ENCODE measurements at regions not wholly inside any gene's neighbourhood (a gene's known extent, or its start where the extent isn't known, plus 50 kb on each side); places are given as distances from the start of the nearest gene placed in this dataset.

- DNase-seq, result no peak
Observed at GRCh38 chr5:2525351-2525750, 226.1 kb downstream of the IRX2 start.

GRCh38 chr5:2524620-2525019 lies 226.9 kb downstream of the IRX2 start:
- DNase-seq, result no peak

- no peak for DNase-seq
Observed at GRCh38 chr5:2523180-2523579, 228.3 kb downstream of the IRX2 start.

GRCh38 chr5:2522372-2522771 lies 229.1 kb downstream of the IRX2 start:
- DNase-seq, result no peak

DNA sequence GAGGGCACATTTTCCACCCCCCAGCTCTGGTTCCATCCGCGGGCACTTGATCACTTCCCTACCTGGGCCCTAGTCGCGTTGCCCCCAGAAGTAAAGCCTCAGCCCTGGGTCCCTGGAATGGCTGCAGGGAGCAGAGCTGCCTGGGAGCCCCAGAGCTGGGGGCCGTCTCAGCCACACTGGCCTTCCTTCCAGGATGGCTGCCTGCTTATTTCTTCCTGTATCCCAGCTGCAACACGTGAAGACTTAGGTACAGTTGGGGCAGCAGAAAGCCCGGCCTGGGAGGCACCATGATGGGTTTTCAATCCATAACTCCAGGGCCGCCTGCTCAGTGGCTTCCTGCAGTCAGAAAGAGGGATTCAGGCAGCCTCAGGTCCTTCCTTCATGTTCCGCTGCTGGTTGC lies 232.3 kb downstream of the IRX2 start:
- DNase-seq, result no peak

- DNase-seq, result no peak
Observed at GRCh38 chr5:2517451-2517850, 234.0 kb downstream of the IRX2 start.

GRCh38 chr5:2515180-2515764 lies 236.2 kb downstream of the IRX2 start:
- no peak for DNase-seq

DNA sequence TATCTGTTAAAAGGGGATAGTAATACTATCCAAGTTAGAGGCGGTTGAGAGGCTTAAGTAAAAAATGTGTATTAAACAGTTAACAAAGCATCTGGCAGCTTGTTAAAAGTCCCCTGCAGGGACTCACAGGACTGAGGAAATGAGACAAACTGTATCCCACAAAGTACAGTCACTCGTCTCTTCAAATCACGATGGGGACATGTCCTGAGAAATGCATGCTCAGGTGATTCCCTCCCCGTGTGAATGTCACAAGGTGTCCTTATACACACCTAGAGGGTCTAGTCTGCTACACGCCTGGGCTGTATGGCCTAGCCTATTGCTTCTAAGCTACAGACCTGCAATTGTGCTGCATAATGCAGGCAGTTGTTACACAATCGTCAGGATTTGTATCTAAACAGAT lies 237.0 kb downstream of the IRX2 start:
- DNase-seq, result no peak

DNA sequence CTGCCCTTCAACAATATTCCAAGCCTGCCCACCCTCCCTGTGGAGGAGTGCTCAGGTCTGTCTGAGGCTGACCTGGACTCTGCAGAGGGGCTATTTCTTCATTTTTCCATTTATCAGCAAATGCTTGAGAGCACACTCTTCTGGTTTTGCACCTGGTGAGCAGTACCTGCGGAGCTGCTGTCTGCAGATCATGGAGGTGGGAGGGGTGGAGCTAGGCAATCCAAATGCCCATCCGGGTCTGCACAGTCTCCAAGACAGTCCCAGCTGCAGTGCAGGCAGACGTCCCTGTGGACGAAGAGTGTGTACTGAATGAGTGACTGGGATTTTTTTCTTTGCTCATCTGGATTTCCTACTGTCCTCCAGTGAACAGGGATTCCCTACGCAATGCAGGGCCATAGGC lies 239.8 kb downstream of the IRX2 start:
- DNase-seq, result no peak

DNA sequence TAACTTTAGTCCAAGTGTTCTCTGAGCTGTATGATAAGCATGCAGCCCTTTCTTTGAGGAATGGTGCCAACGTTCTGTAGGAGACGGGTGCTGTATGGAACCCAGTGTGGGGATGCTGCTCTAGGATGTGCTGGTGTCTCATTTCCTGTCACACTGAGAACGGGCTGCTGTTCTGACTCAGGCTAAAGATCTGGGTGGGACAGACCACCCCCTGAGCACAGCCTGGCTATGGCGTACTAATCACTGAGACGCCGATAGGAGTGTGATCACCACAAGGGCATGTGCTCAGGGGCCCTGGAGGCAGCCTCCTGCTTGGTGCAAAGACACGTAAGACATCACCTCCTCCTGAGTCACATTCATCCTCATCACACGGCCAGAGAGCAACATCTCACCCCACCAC lies 240.4 kb downstream of the IRX2 start:
- no peak for DNase-seq

DNA sequence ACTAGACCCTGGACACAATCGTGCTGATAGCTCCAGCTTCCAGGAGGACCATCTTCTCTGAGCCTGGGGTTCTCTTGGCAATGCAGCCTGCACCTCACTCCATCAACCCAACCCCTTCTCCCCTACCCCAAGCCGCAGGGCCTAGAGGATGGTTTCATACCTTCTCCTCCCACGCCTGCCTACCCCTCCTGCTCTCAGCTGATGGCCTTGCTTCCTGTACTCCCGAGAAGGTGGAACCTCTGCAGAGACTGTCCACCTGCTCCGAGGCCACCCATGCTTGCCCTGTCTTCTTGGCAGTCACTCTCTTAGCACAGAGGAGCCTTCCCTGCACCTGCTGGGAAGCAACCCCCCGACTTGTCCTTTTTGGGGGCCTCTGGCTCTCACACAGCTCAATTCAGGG lies 241.9 kb downstream of the IRX2 start:
- DNase-seq, result no peak

- no peak for DNase-seq
Observed at GRCh38 chr5:2508514-2508913, 243.0 kb downstream of the IRX2 start.

DNA sequence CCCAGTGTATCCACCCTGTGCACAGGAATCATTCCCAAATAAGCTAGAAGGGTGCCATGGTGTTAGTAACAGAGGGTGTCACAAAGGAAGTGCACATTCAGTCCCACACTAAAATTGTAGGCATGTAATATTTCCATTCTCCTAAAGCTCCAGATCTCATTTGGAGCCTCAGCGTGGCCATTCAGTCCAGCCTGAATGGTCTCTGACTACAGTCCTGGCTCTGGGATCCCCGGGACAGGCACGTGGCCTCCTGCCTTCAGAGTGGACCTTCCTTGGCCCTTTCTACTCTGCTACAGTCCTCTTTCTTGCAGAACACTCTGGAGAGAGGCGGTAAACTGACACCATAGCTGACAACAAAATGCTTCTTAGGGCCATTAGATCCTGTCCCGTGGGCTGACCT lies 243.9 kb downstream of the IRX2 start:
- DNase-seq, result no peak

DNA sequence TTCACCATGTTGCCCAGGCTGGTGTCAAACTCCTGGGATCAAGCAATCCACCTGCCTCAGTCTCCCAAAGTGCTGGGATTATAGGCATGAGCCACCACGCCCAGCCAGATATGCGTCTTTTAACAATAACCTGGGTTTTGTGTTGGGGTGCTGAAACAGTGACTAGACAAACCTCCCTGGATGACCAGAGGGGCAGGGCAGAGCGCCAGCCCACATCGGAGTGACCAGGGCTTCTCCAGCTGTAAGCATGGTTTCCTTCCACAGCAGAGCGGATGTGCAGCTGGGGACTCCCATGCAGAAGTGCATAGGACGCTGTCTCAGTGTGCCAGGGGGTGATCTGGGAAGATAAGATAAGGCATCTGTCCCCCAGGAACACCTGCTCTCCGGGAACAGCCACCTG lies 244.9 kb downstream of the IRX2 start:
- no peak for DNase-seq

DNA sequence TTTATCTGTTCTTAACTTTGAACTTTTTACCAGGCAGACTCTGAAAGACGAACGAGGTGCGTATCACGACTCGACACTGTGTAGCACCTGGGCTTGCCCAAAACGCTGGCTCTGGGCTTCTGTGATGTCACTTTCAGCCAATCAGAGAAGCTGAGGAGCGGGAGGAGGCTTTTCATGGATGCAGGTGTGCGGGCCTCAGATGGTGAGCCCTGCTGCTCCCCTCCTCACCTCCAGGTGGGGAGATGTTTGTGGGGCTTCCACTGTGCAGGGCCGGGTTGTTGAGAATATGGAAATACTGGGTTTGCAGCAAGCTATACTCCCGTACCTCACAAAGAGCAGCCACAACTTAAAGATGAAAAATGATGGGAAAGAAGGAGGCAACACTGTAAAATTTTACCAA lies 246.3 kb downstream of the IRX2 start:
- no peak for DNase-seq

GRCh38 chr5:2502970-2503594 lies 248.4 kb downstream of the IRX2 start:
- no peak for DNase-seq

GRCh38 chr5:2499917-2500316 lies 251.6 kb downstream of the IRX2 start:
- no peak for DNase-seq

- DNase-seq, result no peak
Observed at GRCh38 chr5:2496891-2497290, 254.6 kb downstream of the IRX2 start.

GRCh38 chr5:2496126-2496525 lies 255.4 kb downstream of the IRX2 start:
- no peak for DNase-seq

DNA sequence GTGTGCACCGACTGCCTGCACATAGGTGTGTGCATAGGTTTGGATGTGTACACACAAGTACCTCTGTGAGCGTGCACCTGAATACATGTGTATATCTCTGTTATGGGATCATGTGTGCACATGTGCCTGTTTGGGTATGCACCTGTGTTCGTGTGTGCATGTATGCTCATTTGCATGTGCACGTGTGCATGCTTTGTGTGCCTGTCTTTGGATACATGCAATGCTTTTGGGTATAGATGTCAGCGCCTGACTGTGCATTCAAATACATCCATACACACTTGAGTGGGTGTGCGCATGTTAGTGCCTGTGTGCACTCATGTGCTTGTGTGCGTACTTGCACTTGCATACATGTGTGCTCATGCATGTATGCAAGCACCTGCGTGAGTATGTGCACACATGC lies 258.1 kb downstream of the IRX2 start:
- no peak for DNase-seq

GRCh38 chr5:2492476-2492875 lies 259.0 kb downstream of the IRX2 start:
- DNase-seq, result no peak

GRCh38 chr5:2491846-2492245 lies 259.6 kb downstream of the IRX2 start:
- DNase-seq, result no peak

DNA sequence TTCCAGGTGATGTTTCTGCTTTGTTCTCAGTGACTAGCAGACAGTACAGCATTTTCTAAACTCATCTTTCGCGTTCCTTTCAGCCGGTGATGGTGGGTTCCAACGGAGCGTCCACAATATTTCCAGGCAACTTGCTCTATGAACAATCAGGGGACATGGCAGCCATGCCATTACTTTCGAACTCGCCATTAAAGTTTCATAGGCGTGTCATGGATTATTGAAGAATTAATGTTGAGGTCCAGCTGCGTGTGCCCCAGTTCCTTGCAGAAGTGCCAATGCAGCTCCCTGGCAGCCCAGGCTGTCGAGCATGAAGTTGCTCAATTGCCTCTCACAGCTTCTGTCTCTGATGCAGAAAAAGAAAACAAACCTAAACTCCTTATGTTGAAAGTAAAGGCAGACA lies 262.2 kb downstream of the IRX2 start:
- no peak for DNase-seq

- DNase-seq, result no peak
Observed at GRCh38 chr5:2488593-2488992, 262.9 kb downstream of the IRX2 start.

DNA sequence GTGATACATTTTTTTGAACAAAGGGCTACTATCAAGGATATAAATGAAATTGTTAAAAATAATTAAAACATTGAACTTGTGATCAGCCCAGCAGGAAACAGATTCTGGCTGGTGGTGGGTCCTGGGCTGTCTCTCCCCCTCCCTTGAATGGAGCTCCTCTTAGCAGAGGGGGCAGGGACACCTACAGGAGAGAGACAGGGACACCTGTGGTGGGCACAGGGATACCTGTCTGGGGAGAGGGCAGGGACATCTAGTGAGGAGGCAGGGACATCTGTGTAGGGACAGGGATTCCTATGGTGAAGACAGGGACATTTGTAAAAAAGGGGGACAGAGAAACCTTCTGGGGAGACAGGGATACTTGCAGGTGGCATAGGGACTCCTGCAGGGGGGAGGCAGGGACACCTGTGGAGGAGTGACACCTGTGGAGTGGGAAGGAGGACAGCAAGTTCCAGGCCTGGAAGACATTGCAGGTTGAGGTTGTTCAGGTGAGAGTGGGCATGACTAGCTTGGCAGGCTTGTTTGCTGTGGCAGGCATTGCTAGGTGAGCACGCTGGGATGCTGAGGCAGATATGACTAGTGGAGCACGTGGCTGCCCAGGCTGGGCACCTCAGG lies 264.2 kb downstream of the IRX2 start:
- no peak for DNase-seq
